ENCODE measurements at regions not wholly inside any gene's neighbourhood (a gene's known extent, or its start where the extent isn't known, plus 50 kb on each side); places are given as distances from the start of the nearest gene placed in this dataset.

DNA sequence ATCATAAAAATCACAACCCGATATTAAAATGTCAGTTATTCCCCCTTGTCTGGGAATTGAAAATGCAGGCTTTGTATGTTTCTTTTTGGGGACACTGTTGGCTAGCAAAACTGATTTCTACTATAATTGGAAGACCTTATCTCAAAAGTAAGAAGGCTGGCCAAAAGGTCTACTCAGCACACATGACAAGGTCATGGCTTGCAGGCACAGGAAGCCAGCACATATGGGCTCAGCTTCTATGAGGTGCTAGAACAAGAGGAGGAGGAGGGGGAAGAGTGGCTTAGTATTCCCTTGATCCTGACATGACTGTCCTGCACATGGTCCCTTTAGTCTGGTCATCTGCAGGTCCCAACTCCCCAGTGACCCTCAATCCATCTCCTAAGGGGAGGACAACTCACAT lies 681.2 kb downstream of the SQOR start:
- no peak for DNase-seq (ENCODE audit: low read depth)

DNA sequence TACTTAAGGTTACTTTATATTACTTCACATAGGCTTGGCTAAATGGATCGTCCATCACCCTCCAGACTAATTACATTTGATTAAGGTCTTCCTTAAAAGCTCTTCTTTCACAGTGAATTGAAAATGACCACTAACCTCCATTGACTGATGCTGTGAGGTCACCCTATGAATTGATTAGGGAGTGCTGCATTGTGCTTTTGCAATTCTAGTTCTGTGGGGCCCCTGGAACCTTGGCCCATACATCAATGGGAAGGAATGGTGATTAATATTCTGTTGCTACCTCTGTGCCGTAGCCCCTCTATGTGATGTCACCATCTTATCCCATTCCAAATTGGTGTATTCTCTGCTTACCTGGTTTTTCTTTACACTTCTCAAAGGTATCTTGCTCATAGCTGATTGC lies 682.2 kb downstream of the SQOR start:
- DNase-seq (ENCODE audit: low read depth): no peak

DNA sequence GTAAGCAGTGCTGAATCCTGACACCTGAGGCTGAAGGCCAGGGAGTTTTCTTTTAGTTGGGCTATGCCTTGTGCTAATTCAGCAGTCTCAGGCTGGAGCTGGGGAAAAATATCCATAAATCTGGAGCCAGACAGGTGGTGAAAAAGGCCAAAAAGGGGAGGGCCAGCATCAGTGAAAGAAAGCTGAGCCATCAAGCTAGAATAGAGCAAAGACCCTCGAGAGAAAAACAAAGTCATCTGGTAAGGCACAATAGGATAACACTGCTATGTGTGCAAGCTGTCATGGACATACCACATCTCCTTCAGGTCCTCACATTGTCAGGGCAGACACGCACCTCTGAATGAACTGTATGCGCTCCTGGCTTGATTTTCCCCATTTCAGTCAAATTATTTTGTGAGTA lies 687.9 kb downstream of the SQOR start:
- DNase-seq (ENCODE audit: low read depth): no peak

DNA sequence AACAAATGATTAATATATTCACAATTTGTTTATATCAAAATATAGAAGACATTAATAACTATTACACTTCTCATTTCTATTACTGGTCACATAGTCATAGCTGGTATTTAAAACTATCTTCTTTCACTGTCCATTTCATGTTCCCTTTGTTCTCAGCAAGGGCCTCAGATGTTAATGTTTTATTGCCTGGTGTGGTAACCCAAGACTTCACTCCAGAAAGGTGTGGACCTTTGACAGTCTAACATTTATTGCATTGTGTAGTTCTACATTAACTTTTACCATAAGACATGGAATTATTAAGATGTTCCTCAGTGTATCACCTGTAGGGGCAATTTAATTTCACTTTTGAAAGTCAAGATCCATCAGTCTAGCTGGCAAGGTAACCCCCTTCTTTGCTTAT lies 691.3 kb downstream of the SQOR start:
- DNase-seq (ENCODE audit: low read depth): no peak

DNA sequence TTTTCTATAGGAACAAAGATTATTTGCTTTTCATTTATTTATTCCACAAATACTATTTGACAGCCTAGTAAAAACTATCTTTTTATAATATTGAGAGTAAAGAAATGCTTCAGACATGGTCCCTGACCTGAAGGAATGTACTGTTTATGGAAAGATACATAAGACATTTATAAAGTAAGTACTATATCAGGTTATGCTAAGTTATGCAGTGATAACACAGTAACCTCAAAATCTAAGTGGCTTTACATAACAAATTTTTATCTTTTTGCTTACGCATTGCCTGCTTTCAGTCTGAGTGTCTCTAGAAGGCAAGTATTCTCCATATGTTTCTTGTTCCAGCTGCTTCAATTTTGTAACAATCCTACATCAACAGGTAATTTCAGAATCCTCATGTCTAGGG lies 694.0 kb downstream of the SQOR start:
- no peak for DNase-seq (ENCODE audit: low read depth)

DNA sequence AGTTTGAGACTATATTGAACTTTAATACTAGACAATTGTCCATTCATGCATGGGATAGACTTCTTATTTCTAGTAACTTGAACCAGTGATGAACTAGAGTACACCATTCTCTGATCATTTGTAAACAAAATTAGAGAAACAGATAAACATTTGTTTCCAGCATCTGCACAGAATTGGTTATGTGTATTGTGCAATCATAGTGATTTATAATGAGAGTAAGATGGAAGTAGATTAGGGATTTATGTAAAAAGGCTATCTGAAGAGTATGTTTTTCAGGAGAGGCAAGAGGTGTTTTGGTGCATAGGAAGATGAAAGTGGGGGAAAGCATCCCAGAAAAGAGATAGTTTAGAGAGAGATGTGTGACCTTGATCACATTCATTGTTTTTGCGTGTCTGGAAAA lies 695.0 kb downstream of the SQOR start:
- DNase-seq (ENCODE audit: low read depth): no peak

DNA sequence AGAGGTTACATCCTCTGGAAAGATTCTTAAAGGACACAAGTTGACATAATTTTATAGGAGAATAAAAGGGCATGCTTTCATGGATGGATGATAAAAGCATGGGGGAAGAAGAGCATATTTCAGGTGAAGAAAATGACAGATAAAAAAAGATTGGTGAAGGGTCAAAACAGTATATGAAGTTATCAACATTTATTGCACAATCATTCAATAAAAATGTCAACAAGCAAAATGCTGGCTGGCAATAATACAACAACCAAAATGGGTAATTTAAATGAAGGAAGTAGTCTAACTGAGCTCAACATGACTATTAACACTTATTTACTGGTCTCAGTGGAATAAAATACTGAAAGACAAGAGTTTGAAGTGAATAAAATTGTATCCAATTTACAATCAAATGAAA lies 696.7 kb downstream of the SQOR start:
- no peak for DNase-seq (ENCODE audit: low read depth)

DNA sequence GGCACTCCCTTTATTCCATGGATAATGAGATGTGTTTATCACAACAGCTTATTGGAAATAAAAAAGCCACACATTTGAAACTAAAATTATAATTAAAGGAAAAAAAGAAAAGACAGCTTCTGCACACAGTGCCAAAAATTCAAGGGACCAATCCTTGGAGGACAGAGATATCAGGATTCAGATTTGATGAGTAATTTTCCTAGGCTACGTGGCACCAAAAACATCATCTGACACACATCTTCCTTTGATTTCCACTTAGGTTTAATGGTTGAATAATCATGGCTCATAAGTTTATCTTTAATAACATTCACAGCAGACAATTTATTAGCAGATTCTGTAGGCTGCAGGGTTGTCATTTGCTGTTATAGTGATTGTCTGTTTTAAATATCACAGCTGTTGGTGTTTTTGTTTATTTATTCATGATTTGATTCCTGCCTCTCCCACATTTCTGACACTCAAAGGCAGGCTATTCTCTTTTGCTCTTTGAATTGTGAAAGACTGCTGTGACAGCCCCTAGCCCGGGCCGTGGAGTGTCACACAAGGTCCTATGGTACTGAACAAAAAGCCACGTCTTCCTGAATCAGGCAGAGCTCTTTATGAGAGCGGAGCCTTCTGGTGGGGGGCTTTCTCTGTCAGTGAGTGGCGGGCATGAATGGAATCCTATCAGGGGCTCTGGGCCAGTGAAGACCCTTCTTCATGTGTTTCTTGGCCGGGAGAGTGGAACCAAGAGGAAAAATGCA lies 708.5 kb downstream of the SQOR start:
- DNase-seq (ENCODE audit: low read depth): no peak

DNA sequence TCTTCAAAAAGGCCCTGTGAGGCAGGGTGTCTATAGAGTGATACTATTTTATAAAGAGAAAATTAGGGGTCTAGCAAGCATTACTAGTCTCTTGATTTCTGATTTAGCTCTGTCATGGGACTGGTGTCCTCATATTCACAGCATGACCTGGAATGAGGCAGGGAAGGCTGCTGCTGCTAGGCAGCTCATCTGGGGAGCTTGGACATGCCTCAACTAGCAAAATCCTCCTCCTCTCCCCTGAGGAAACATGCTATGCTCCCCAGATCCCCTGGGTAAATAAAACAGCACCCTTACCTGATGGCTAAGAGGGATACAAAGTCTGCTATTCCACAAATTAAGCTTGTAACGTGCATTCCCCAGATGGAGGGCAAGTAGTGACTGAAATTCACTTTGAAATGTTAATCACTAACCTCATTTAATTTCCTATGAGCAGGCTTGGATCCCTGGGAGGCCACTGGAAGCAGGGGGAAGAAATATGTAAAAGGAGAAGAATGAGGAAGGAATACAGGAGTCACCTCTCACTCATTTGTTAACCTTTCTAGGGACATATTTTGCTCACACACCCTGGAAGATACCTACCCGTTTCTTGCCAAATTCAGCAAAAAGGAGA lies 709.4 kb downstream of the SQOR start:
- no peak for DNase-seq (ENCODE audit: low read depth)

DNA sequence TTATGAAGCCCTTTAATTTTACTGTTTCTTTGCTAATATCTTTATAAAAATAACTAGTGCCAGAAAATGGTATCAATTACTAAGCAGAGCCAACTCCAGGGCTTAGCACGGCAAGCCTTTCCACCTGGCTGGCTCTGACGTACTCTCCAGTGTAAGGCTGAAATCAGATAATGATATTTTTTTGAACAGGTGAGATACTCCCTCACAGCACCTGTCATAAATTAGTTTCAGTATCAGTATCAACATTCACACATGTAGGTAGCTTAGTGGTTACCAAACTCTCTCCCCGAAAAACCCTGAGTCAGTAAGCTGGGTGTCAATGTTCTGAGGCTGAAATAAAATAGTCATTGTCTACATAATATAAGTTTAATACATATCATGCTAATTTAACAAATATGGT lies 710.1 kb downstream of the SQOR start:
- DNase-seq (ENCODE audit: low read depth): no peak

DNA sequence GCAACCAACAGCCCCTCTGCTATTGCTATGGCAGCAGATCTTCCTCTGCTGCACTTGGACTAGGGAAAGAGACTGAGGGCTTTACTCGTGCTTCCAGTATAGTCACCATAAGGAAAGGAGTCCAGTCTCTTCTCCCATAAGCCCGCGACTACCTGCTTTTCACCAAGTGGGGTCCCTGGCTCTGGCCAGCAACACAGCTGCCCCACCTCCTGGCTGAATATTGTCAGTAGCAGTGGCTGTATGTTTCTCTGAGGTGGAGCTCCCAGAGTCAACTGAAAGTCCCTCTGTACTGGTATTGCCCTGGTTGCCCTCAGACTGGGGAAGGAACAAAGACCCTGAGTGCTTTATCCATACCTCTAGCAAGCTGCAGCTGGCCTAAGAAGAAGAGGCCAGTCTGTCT lies 719.6 kb downstream of the SQOR start:
- no peak for DNase-seq (ENCODE audit: low read depth)

DNA sequence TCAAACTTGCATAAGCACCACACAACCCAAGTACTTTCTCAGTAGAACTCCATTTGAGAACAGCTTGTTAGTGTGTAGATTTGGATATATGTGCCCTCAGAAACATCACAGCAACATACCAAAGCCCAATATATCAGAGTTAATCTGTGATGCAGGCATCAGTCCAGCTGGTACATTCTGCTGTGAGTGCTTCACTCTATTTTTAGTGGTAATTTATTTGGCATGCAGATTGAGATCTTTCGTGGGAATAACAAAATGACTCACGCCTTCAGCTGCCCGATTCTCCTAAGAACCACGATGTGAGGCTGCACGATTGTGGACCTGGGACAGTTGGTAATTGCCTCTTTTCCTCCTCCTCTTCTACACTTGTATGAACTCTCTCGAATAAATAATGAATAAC lies 730.7 kb downstream of the SQOR start:
- DNase-seq (ENCODE audit: low read depth): no peak

DNA sequence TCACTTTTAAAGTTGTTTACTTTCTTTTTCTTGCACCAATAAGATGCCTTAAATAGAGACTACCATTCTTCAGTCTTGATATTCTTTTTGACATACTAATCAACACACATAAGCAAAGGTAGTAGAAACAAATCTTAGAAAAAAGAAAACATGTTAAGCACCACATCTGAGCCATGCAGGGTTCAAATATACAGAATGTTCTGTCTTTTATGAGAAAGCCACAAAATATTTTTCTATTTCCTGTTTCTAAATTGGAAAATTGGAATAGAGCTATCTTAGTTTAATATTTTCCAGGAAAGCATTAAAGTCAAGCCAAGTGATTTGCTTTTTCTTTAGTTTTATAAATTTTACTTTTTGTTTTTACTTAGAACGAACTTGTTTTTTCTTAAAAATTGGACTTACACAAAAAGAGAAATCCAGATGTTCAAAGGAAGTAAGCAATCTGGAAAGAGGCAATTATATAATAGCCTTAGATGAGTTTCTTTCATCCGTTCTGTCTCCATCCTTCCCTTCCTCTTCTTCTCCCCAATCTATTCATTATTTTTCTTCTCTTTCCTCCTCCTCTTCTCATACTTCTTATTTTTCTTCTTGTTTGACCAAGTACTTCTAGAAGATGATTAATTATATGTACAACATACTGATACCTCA lies 731.7 kb downstream of the SQOR start:
- no peak for DNase-seq (ENCODE audit: low read depth)

DNA sequence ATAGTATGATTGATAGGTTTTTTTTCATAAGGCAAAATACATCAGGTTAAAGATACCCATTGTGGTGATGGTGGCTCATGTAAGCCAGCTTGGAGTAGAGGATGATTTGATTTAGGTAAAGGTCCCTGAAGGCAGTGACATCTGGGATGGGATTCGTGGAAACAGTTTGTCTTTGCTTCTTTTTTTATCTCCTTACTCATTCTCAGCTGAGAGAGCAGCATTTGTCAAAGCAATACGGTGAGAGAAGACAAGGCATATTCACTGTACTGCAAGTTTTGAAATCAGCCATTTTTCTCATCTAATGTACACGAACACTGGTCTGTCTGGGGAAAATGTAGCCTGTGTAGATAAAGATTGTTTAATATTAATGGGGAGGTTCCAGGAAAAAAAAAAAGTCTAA lies 749.1 kb downstream of the SQOR start:
- no peak for DNase-seq (ENCODE audit: low read depth)

DNA sequence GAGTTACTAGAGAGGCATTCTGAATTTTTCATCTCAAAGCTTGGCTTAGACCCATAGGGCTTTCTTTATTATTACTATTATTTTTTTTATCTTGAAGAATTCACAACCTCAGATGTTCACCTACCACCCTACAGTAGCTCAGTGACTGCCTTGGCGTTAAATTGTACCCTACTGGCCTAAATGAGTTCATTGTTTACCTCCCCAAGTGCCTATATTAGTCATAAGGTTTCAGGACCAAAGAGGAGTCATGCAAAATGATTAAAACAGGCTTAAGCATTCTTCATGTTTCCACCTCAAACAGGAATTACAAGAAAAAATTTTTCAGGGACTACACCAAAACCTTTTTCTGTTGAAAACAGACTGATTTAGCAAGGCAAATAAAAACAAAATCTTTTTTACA lies 751.5 kb downstream of the SQOR start:
- DNase-seq (ENCODE audit: low read depth): no peak

DNA sequence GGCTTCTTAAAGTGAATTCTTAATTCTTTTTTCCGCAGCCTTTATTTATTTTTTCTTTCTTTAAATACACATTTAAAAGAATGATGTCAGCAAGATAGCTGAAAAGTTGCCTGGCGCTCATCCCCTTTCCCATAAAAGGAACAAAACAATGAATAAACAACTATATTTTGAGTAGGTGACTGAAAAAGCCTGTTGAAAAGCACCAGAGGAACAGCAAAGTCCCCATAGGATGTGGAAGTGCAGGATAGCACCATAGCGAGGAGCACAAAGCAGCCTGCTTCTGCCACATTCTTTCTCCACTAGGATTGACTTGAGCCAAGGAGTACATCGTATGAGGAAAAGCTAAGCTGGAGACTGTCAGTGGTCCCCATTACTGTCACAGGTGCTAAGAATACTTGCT lies 754.9 kb downstream of the SQOR start:
- DNase-seq (ENCODE audit: low read depth): no peak

DNA sequence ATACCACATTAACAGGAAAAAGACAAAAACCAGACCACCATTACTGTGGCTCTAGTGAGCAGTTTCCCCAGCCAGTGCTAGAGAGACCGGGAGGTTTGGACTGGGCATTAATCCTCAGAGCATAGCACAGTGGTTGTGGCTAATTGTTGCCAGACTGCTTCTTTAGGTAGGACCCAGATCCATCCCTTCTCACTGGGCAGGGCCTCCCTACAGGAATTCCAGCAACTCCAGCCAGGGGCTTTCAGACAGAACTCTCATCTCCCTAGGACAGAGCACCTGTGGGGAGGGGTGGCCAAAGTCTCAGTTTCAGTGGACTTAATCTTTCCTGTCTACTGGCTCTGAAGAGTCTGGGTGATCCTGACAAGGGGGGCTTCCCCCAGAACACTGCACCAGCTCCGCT lies 759.6 kb downstream of the SQOR start:
- no peak for DNase-seq (ENCODE audit: low read depth)

DNA sequence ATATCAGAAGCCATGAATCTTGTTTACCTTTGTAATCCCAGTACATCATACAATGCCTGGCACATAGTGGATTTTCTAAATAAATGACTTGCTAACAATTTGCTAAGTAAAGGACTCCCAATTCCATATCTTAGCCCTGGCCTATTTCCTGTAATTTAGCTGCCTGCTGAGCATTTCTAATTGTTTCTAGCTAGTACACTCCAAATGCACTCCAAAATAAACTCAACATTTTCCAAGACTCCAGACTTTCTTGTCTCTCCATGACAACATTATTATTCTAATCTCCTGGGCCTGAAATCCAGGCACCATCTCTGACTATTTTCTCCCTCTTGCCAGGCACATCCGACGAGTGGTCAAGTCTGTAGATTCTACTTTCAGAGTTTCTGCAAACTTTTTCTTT lies 773.5 kb downstream of the SQOR start:
- no peak for DNase-seq (ENCODE audit: low read depth)

DNA sequence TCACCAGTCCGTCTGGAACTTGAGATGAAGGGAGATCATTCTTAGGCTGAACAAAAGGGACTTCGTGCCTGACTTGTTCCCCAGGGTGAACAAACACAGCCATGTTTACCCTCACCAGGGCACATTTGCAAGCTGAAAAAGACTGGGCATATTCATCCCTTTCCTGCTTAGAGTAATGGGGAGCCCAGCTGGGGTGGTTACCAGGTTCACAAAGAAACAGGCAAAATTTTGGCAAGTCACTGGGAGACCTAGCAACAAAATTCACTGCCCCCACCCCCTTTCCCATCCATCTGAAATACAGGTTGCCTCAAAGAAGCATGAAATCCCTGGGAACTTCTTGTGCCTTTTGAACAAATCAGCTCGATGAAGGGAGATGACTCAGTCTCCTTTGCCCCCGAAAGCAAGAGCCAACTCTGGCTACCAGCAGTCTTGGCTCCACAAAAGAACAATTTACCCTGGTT lies 775.0 kb downstream of the SQOR start:
- DNase-seq (ENCODE audit: low read depth): no peak

DNA sequence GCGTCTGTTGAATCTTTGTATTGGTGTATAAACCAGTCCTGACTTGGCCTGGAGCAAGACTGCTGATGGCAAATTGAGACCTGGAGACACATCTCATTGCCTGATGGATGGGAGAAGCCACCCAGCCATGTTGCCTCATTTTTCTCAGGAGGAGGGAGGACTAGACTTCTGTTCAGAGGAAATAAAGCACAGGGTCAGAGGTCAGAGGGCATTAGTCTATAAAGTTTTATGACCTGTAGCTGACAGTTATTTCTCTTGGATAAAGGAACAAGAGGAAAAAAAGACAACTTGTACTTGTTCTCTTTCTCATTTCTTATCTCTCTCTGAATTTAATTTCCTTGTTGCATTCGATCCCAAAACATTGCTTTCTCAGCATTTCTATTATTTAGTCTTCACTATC lies 775.9 kb downstream of the SQOR start:
- no peak for DNase-seq (ENCODE audit: low read depth)

DNA sequence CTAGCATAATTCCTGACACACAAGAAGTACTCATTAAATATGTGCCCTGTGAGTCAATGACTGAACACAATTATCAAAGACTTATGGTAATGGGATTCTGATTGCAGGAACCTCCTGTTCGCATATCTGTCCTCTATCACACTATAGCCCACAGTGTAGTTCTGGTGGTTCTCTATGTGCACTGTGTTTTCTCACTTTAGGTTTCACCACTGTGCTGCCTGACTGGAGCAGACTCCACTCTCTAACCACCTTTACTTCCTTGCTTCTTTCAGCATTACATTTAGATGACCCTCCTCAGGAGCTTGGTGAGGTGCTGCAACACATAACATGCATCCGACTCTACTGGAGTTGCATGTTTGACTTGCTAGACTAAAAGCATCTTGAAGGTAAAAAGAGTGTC lies 777.1 kb downstream of the SQOR start:
- no peak for DNase-seq (ENCODE audit: low read depth)

DNA sequence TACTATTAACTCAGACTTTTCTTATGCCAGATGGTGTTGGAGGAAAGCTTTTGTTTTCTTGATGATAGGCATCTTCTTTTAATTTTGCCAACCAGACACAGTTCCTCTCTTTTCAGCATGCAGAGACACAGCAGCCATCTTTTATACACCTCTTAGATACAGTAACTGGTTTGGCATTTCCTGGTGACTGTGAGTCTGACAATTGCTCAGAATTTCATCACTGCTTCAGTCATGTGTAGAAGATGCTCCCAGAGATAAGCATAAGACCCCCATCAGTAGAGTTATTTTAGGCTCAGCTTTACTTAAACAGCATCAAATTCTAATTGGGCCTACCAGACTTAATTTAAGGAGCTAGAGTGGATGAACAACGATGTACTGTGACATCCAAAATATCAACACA lies 779.0 kb downstream of the SQOR start:
- no peak for DNase-seq (ENCODE audit: low read depth)

DNA sequence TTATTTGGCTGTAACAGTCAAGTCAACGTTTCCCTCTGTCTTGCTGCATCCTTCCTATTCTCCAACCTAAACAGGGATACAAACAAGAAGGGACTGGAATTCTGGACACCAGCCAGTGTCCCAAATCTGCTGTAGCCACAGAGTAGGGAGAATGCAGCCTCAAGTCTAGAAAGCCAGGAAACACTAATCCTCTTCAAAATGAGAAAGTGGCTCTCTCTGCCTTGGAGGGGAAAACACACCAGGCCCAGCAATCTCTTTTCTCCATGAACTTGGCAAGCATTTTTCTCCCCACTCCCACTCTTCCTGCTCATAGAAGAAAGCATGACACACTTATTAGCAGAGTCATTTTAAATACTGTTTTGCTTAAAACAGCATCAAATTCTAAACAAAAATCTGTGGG lies 781.7 kb downstream of the SQOR start:
- DNase-seq (ENCODE audit: low read depth): no peak

DNA sequence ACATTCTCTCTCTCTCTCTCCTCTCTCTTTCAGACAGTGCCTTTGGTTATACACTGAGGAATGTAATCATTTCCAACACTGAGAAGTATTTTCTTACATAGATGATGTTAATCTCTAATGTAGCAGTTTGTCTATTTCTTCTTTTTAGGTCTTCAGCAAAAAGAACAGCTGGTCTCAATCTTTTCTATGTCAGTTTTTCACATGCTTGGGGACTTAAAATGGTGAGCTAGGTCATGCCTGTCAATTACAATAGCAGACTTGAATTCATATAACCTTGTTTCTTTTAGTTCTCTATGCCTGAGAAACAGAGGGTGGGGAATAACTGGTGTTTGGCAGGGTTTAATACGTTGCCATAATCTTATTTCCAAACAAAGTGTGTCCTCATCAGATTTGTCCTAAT lies 786.2 kb downstream of the SQOR start:
- DNase-seq (ENCODE audit: low read depth): no peak
